GM12865 (cell line): ENCODE measurements at regions not wholly inside any gene's neighbourhood (a gene's known extent, or its start where the extent isn't known, plus 50 kb on each side); places are given as distances from the start of the nearest gene placed in this dataset.

Experiments
- DNase-seq: peaks from one replicate; pipeline ENCODE4 v3.0.0; 2010; ENCODE audit warnings: low read depth
- H3K4me3 ChIP-seq: 2 replicates; pipeline ENCODE4 v1.5.1; 2011; ENCODE audit warnings: mild to moderate bottlenecking, low read depth, low read length, control low read depth
- TF ChIP-seq, protein P1 (sequence below): IDR thresholded peaks from 2 replicates; pipeline ENCODE4 v1.5.1; 2011; ENCODE audit warnings: low read length, control low read depth, low read depth, inconsistent platforms; ENCODE audit not compliant: insufficient read depth; ENCODE audit errors: missing control alignments

DNA sequence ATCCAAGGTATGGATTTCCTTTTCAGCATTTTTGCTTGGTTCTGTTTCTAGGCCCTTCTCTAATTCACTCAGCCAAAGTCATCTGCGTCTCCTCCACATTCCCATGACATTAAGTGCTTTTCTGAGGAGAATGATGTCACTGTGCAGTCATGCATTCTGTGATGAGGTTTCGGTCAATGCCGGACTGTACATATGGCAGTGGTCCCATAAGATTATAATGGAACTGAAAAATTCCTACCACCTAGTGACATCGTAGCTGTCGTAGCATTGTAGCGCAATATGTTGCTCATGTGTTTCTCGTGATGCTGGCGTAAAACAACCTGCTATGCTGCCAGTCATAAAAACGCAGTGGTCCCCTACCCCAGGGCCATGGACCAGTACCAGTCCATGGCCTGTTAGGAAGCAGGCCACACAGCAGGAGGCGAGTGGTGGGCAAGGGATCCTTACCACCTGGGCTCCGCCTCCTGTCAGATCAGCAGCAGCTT lies 63.4 kb upstream of the TNFRSF19 start:
- no peak overlapping the region for H3K4me3 ChIP-seq
- TF ChIP-seq, protein P1, sequence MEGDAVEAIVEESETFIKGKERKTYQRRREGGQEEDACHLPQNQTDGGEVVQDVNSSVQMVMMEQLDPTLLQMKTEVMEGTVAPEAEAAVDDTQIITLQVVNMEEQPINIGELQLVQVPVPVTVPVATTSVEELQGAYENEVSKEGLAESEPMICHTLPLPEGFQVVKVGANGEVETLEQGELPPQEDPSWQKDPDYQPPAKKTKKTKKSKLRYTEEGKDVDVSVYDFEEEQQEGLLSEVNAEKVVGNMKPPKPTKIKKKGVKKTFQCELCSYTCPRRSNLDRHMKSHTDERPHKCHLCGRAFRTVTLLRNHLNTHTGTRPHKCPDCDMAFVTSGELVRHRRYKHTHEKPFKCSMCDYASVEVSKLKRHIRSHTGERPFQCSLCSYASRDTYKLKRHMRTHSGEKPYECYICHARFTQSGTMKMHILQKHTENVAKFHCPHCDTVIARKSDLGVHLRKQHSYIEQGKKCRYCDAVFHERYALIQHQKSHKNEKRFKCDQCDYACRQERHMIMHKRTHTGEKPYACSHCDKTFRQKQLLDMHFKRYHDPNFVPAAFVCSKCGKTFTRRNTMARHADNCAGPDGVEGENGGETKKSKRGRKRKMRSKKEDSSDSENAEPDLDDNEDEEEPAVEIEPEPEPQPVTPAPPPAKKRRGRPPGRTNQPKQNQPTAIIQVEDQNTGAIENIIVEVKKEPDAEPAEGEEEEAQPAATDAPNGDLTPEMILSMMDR, result no peak
- DNase-seq, result no peak

GRCh38 chr13:23509781-23510543 lies 60.2 kb upstream of the TNFRSF19 start:
- TF ChIP-seq, protein P1, result no peak
- no peak overlapping the region for H3K4me3 ChIP-seq
- no peak for DNase-seq

DNA sequence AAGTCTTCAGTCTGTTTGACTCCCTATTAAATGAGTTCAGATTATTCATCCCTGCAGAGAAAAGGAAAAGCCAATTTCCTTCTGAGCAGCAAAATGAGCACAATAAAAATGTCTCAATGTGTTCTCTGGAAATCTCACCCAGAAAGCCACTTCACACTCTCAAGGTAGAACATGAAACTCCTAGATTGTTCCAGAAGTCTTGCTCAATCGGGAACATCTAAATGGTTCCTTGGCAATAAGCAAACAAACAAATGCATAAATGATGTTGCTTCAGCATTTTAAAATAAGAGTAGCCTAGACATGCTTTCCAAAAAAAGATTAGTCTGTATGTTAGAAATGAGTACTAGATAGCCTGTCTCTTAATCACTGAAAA lies 59.7 kb upstream of the TNFRSF19 start:
- DNase-seq, result no peak
- TF ChIP-seq, protein P1, result no peak
- H3K4me3 ChIP-seq, result no peak overlapping the region

GRCh38 chr13:23510979-23511735 lies 59.1 kb upstream of the TNFRSF19 start:
- DNase-seq, result peak; percentile 89
- no peak overlapping the region for H3K4me3 ChIP-seq
- TF ChIP-seq, protein P1, result peak; percentile 47

DNA sequence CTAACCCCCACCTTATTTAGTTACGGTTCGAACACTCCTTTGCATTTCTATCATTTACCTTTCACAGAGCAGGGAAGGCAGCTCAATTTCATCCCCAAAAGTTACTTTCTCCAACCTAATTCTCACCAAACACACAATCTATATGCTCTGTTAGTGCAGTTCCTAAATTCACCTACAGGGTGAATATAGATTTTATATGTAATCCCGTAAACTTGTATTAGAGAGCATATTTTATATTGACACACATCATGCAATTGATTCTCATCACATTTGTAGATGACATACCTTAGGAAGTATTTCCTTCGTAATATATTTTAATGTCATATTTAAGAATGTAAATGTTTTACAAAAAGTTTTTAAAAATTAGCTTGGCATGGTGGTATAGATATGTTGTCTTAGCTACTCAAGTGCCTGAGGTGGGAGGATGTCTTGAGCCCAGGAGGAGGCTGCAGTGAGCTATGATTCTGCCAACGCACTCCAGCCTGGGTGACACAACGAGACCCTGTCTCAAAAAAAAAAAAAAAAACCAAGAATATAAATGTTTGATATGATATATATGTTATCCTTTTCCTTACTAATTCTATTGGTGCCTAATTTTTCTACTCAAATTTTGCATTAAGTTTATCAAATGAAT lies 57.3 kb upstream of the TNFRSF19 start:
- H3K4me3 ChIP-seq, result no peak overlapping the region
- TF ChIP-seq, protein P1, result no peak
- peak; percentile 52 for DNase-seq

DNA sequence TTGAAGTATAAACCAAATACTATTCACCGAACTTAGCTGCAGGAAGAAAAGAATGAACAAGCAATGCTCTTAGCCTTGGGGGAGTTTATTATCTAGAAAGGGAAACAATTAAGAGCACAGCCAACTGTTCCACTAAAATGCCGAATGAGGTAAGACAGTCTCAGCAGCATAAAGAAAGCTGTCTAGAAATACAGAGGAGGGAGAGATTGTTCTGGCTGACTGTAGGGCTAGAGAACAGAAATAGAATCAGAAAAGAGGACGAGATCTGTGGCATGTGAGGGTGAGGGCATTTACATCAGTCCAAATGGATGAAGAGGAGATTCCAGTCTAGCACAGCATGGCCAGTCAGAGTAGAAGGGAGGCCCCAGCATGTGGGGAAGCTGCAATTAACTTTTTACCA lies 56.8 kb upstream of the TNFRSF19 start:
- TF ChIP-seq, protein P1, result no peak

More for the DNA sequence above, 56.8 kb upstream of the TNFRSF19 start:
- H3K4me3 ChIP-seq, result no peak overlapping the region
- no peak for DNase-seq
